ENCODE measurements at regions not wholly inside any gene's neighbourhood (a gene's known extent, or its start where the extent isn't known, plus 50 kb on each side); places are given as distances from the start of the nearest gene placed in this dataset.

- Histone ChIP-seq H3K36me3 (no peaks in the 10 kb centered on the region), H3K27ac (replicated peaks) (no peak overlapping the region), H3K4me1 (no peaks in the 10 kb centered on the region), H3K9me3 (replicated peaks) (no peaks in the 10 kb centered on the region), H3K4me3 (no peak overlapping the region), H3K27me3 (ENCODE audit: low read depth) (no peaks in the 10 kb centered on the region)
- intact Hi-C loops (cut with micrococcal nuclease) = no loop called here
- TF ChIP-seq CTCF (IDR thresholded peaks at IDR 0.05; ENCODE audit: borderline replicate concordance) = no peak
- no peak for DNase-seq
These were observed 86.5 kb upstream of the E2F8 start for GRCh38 chr11:19327280-19327679.

- Histone ChIP-seq H3K4me1 (no peaks in the 10 kb centered on the region), H3K27me3 (ENCODE audit: low read depth) (peaks cover 6% of the 10 kb centered on the region), H3K27ac (replicated peaks) (no peak overlapping the region), H3K36me3 (no peaks in the 10 kb centered on the region), H3K9me3 (replicated peaks) (no peaks in the 10 kb centered on the region), H3K4me3 (no peak overlapping the region)
- intact Hi-C loops (cut with micrococcal nuclease) = no loop called here
- peak; percentile 32 for TF ChIP-seq CTCF (IDR thresholded peaks at IDR 0.05; ENCODE audit: borderline replicate concordance)
- no peak for DNase-seq
These were observed 85.8 kb upstream of the E2F8 start for GRCh38 chr11:19326499-19326898.

GRCh38 chr11:19323502-19323901 is 82.8 kb upstream of the E2F8 start:
- H3K36me3 ChIP-seq = no peaks in the 10 kb centered on the region
- no peak overlapping the region for H3K27ac ChIP-seq (replicated peaks)
- no peak overlapping the region for H3K4me3 ChIP-seq
- TF ChIP-seq CTCF (IDR thresholded peaks at IDR 0.05; ENCODE audit: borderline replicate concordance) = no peak
- intact Hi-C loops (cut with micrococcal nuclease) = no loop called here
- H3K4me1 ChIP-seq = no peaks in the 10 kb centered on the region
- no peak for DNase-seq
- no peaks in the 10 kb centered on the region for H3K9me3 ChIP-seq (replicated peaks)
- peaks cover 9% of the 10 kb centered on the region for H3K27me3 ChIP-seq (ENCODE audit: low read depth)

- Histone ChIP-seq H3K27ac (replicated peaks) (no peak overlapping the region), H3K36me3 (no peaks in the 10 kb centered on the region), H3K9me3 (replicated peaks) (no peaks in the 10 kb centered on the region), H3K27me3 (ENCODE audit: low read depth) (peaks cover 9% of the 10 kb centered on the region), H3K4me3 (no peak overlapping the region), H3K4me1 (no peaks in the 10 kb centered on the region)
- no peak for DNase-seq
- no peak for TF ChIP-seq CTCF (IDR thresholded peaks at IDR 0.05; ENCODE audit: borderline replicate concordance)
- intact Hi-C loops (cut with micrococcal nuclease) = no loop called here
These were observed 80.6 kb upstream of the E2F8 start for GRCh38 chr11:19321351-19321750.

- Histone ChIP-seq H3K27me3 (ENCODE audit: low read depth) (peaks cover 9% of the 10 kb centered on the region), H3K4me1 (no peaks in the 10 kb centered on the region), H3K36me3 (no peaks in the 10 kb centered on the region), H3K4me3 (no peak overlapping the region), H3K9me3 (replicated peaks) (no peaks in the 10 kb centered on the region), H3K27ac (replicated peaks) (no peak overlapping the region)
- intact Hi-C loops (cut with micrococcal nuclease) = no loop called here
- no peak for DNase-seq
- TF ChIP-seq CTCF (IDR thresholded peaks at IDR 0.05; ENCODE audit: borderline replicate concordance) = no peak
These were observed 80.1 kb upstream of the E2F8 start for GRCh38 chr11:19320827-19321226.

- no peak for TF ChIP-seq CTCF (IDR thresholded peaks at IDR 0.05; ENCODE audit: borderline replicate concordance)
- H3K4me1 ChIP-seq = peaks cover 3% of the 10 kb centered on the region
- H3K27me3 ChIP-seq (ENCODE audit: low read depth) = peaks cover 3% of the 10 kb centered on the region
- intact Hi-C loops (cut with micrococcal nuclease) = no loop called here
- no peaks in the 10 kb centered on the region for H3K9me3 ChIP-seq (replicated peaks)
- DNase-seq = peak; percentile 53
- H3K36me3 ChIP-seq = no peaks in the 10 kb centered on the region
- H3K4me3 ChIP-seq = no peak overlapping the region
- no peak overlapping the region for H3K27ac ChIP-seq (replicated peaks)
These were observed 75.7 kb upstream of the E2F8 start for GRCh38 chr11:19316434-19316833.
